ENCODE measurements at regions not wholly inside any gene's neighbourhood (a gene's known extent, or its start where the extent isn't known, plus 50 kb on each side); places are given as distances from the start of the nearest gene placed in this dataset.

DNA sequence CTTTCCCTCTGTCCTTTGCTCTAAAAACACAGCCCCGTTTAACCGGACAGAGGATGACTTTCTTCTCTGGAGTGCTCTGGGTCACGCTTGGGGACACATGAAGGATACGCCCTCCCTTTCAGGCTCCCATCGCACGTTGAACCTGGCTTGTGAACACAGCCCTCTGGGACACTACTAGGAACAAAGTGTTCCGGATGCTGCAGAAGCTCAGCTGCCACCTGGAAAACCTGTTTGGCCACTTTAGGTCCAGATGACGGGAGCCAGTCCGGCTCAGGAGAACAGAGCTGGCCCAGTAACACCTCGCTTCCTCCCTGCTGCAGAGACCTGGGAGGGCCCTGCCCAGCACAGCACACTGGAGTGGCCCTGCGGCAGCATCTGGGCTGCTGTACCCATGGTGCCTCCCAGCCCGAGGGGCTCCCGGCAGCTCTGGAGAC, 60.1 kb downstream of the GADD45G start:
- TF ChIP-seq, protein P1, sequence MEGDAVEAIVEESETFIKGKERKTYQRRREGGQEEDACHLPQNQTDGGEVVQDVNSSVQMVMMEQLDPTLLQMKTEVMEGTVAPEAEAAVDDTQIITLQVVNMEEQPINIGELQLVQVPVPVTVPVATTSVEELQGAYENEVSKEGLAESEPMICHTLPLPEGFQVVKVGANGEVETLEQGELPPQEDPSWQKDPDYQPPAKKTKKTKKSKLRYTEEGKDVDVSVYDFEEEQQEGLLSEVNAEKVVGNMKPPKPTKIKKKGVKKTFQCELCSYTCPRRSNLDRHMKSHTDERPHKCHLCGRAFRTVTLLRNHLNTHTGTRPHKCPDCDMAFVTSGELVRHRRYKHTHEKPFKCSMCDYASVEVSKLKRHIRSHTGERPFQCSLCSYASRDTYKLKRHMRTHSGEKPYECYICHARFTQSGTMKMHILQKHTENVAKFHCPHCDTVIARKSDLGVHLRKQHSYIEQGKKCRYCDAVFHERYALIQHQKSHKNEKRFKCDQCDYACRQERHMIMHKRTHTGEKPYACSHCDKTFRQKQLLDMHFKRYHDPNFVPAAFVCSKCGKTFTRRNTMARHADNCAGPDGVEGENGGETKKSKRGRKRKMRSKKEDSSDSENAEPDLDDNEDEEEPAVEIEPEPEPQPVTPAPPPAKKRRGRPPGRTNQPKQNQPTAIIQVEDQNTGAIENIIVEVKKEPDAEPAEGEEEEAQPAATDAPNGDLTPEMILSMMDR (IDR thresholded peaks at IDR 0.05; ENCODE audit: insufficient read depth, low read length, poor library complexity, severe bottlenecking), result no peak
- TF ChIP-seq EZH2phosphoT487 (conservative IDR thresholded peaks at IDR 0.05; ENCODE audit: low read length), result no peak

All from SU-DHL-6 (cell line).